Activated T-cell treated with anti-CD3 and anti-CD28 coated beads, Interleukin-2, amount 50 U/mL, for 24 hours (primary cell): ENCODE measurements at regions not wholly inside any gene's neighbourhood (a gene's known extent, or its start where the extent isn't known, plus 50 kb on each side); places are given as distances from the start of the nearest gene placed in this dataset.
"Not testable (repeated sequence)": the region's sequence is repeated elsewhere in the genome, so short reads cannot be mapped to it uniquely, and the experiment has no call there.

Source experiments
- DNase-seq: peaks from one replicate; pipeline ENCODE4 v3.0.0-alpha.2; 2020
- H3K27ac Mint-ChIP-seq: 2 replicates; pipeline ENCODE4 v1.8.0; 2020; ENCODE audit warnings: mild to moderate bottlenecking, mixed read lengths
- H3K27me3 Mint-ChIP-seq: 2 replicates; pipeline ENCODE4 v1.8.0; 2020; ENCODE audit warnings: mixed read lengths
- H3K36me3 Mint-ChIP-seq: 2 replicates; pipeline ENCODE4 v1.8.0; 2020; ENCODE audit warnings: low read depth, mixed read lengths
- H3K4me1 Mint-ChIP-seq: 2 replicates; pipeline ENCODE4 v1.8.0; 2020; ENCODE audit warnings: low read depth, mixed read lengths
- H3K4me3 Mint-ChIP-seq: 2 replicates; pipeline ENCODE4 v1.8.0; 2020; ENCODE audit warnings: mild to moderate bottlenecking, moderate library complexity, mixed read lengths
- H3K9me3 Mint-ChIP-seq: 2 replicates; pipeline ENCODE4 v1.8.0; 2020; ENCODE audit warnings: mixed read lengths

- H3K36me3 Mint-ChIP-seq, H3K27me3 Mint-ChIP-seq, H3K27ac Mint-ChIP-seq, DNase-seq, H3K9me3 Mint-ChIP-seq, H3K4me1 Mint-ChIP-seq, H3K4me3 Mint-ChIP-seq: not testable (repeated sequence)
These were observed 2155.6 kb downstream of the NCAM2 start for GRCh38 chr21:23153842-23154241.

DNA sequence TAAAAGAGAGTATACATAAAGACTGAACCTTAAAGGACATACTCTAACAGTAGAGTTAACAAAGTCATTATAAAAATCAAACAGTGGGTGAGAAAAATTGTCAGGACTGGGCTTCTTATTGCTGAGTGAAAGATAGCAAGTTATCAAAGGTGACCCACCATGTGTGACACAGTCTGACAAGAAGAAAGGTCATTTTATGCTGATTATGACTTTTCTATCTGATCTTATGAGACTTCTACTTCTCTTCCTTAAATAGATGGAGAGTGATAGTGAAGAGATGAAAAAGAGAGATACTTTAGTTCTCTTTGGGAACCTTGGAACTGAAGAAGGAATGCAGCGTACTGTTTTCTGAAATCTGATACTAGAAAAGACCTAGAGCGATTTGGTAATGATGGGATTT lies 2157.1 kb downstream of the NCAM2 start:
- H3K27me3 Mint-ChIP-seq, result no peaks in the 10 kb centered on the region
- H3K9me3 Mint-ChIP-seq, result peaks cover 4% of the 10 kb centered on the region
- no peak for DNase-seq
- no peaks in the 10 kb centered on the region for H3K36me3 Mint-ChIP-seq
- H3K27ac Mint-ChIP-seq, result no peak overlapping the region
- H3K4me1 Mint-ChIP-seq, result no peaks in the 10 kb centered on the region
- H3K4me3 Mint-ChIP-seq, result no peak overlapping the region

DNA sequence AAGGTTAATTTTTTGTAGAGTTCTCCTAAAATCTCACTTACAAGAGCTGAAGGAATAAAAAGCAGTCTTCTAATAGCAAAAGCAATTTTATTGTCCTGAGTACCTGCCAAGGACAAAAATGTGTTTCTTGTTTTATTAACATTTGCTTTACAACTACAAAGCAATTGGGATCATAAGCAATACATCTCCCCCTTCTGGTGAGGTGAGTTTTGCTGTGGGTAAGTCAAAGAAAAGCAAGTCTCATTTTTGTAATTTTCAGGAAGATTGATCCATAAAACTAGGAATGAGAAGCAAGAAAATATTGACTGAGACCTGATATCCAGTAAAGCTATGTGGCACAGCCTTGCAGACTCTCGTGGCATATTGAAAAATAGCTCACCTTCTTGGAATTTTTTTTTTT lies 2162.7 kb downstream of the NCAM2 start:
- Mint-ChIP-seq H3K4me3 (no peak overlapping the region), H3K27me3 (no peaks in the 10 kb centered on the region), H3K9me3 (no peaks in the 10 kb centered on the region), H3K4me1 (no peaks in the 10 kb centered on the region), H3K36me3 (no peaks in the 10 kb centered on the region), H3K27ac (no peak overlapping the region)
- DNase-seq, result no peak

DNA sequence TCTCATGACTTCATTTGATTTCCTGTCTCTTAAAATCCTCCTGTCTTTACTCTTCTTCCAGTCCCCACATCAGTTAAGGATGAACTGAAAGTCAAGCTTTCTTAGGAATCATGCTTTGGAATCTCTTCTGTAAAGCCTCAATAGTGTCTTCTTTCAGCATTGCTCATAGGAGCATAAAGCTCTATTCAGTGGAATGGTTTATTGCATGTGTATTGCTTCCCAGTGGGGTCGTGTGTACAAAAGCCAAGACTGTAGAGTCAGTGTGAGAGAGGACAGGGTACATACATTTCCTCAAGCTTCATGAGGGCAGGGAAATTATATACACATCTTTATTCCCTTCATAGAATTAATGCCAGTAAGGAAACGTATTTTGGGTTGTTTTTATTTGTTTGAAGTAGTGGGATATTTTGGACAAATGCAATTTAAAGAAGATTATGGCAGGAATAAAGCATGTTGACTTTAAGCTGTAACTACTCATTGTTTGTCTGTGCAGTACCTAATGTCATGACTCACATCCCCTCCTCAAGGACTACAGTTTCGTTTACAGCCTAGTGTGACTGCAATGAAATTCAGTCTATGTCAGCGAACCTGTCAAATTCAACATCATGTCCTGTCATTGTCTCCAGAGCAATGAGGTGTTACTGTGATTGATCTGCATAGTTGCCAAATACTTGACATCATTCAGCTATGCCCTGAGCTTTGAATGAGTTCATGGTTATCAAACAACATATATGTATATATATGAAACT lies 2164.2 kb downstream of the NCAM2 start:
- no peak overlapping the region for H3K4me3 Mint-ChIP-seq
- H3K36me3 Mint-ChIP-seq, result no peaks in the 10 kb centered on the region
- DNase-seq, result no peak

More for the DNA sequence above, 2164.2 kb downstream of the NCAM2 start:
- no peaks in the 10 kb centered on the region for H3K4me1 Mint-ChIP-seq
- no peak overlapping the region for H3K27ac Mint-ChIP-seq
- H3K9me3 Mint-ChIP-seq, result no peaks in the 10 kb centered on the region
- H3K27me3 Mint-ChIP-seq, result no peaks in the 10 kb centered on the region
